ENCODE measurements at regions not wholly inside any gene's neighbourhood (a gene's known extent, or its start where the extent isn't known, plus 50 kb on each side); places are given as distances from the start of the nearest gene placed in this dataset.

- no peaks in the 10 kb centered on the region for H3K27me3 ChIP-seq (ENCODE audit: insufficient read depth, low read length)
- H3K79me2 ChIP-seq (ENCODE audit: insufficient read depth, low read length) = no peaks in the 10 kb centered on the region
- no peaks in the 10 kb centered on the region for H3F3A ChIP-seq (ENCODE audit: insufficient read depth, low read length)
- H3K4me3 ChIP-seq (ENCODE audit: low read depth, low read length, poor library complexity, severe bottlenecking) = no peak overlapping the region
- H2AFZ ChIP-seq (ENCODE audit: low read length) = no peak overlapping the region
- no peak overlapping the region for H3K4me2 ChIP-seq (ENCODE audit: low read length)
- H3K4me1 ChIP-seq (ENCODE audit: insufficient read depth, low read length, severe bottlenecking) = no peaks in the 10 kb centered on the region
- H3K9me2 ChIP-seq (ENCODE audit: low read depth, low read length) = no peaks in the 10 kb centered on the region
- TF ChIP-seq EZH2 (IDR thresholded peaks at IDR 0.05; ENCODE audit: borderline replicate concordance, low read length) (no peak), CTCF (IDR thresholded peaks at IDR 0.05; ENCODE audit: low read length) (no peak)
- no peaks in the 10 kb centered on the region for H3K9me3 ChIP-seq (ENCODE audit: low read length)
- no peak overlapping the region for H3K9ac ChIP-seq (ENCODE audit: low read length)
- H3K36me3 ChIP-seq (ENCODE audit: insufficient read depth, low read length) = no peaks in the 10 kb centered on the region
- no peaks in the 10 kb centered on the region for H4K20me1 ChIP-seq (ENCODE audit: insufficient read depth, low read length)
- no peak overlapping the region for H3K27ac ChIP-seq (ENCODE audit: low read depth, low read length, poor library complexity, severe bottlenecking)
Observed at GRCh38 chr2:15072836-15073235, 440.3 kb downstream of the LRATD1 start.

GRCh38 chr2:15073664-15074063 lies 441.1 kb downstream of the LRATD1 start:
- Histone ChIP-seq H3K9me3 (ENCODE audit: low read length) (no peaks in the 10 kb centered on the region), H3K9ac (ENCODE audit: low read length) (no peak overlapping the region), H3F3A (ENCODE audit: insufficient read depth, low read length) (no peaks in the 10 kb centered on the region), H3K79me2 (ENCODE audit: insufficient read depth, low read length) (no peaks in the 10 kb centered on the region), H3K27ac (ENCODE audit: low read depth, low read length, poor library complexity, severe bottlenecking) (no peak overlapping the region), H3K4me2 (ENCODE audit: low read length) (no peak overlapping the region), H4K20me1 (ENCODE audit: insufficient read depth, low read length) (no peaks in the 10 kb centered on the region), H3K4me3 (ENCODE audit: low read depth, low read length, poor library complexity, severe bottlenecking) (no peak overlapping the region), H3K36me3 (ENCODE audit: insufficient read depth, low read length) (no peaks in the 10 kb centered on the region), H2AFZ (ENCODE audit: low read length) (no peak overlapping the region), H3K27me3 (ENCODE audit: insufficient read depth, low read length) (no peaks in the 10 kb centered on the region), H3K9me2 (ENCODE audit: low read depth, low read length) (no peaks in the 10 kb centered on the region), H3K4me1 (ENCODE audit: insufficient read depth, low read length, severe bottlenecking) (no peaks in the 10 kb centered on the region)
- TF ChIP-seq CTCF (IDR thresholded peaks at IDR 0.05; ENCODE audit: low read length) (no peak), EZH2 (IDR thresholded peaks at IDR 0.05; ENCODE audit: borderline replicate concordance, low read length) (no peak)

GRCh38 chr2:15074319-15074718 lies 441.8 kb downstream of the LRATD1 start:
- H3K27ac ChIP-seq (ENCODE audit: low read depth, low read length, poor library complexity, severe bottlenecking) = no peak overlapping the region

More at GRCh38 chr2:15074319-15074718, 441.8 kb downstream of the LRATD1 start:
- Histone ChIP-seq H3K4me2 (ENCODE audit: low read length) (no peak overlapping the region), H3K9ac (ENCODE audit: low read length) (no peak overlapping the region), H3K27me3 (ENCODE audit: insufficient read depth, low read length) (no peaks in the 10 kb centered on the region), H3K36me3 (ENCODE audit: insufficient read depth, low read length) (no peaks in the 10 kb centered on the region), H3K79me2 (ENCODE audit: insufficient read depth, low read length) (no peaks in the 10 kb centered on the region), H3K4me1 (ENCODE audit: insufficient read depth, low read length, severe bottlenecking) (no peaks in the 10 kb centered on the region), H4K20me1 (ENCODE audit: insufficient read depth, low read length) (no peaks in the 10 kb centered on the region), H3K9me3 (ENCODE audit: low read length) (no peaks in the 10 kb centered on the region), H2AFZ (ENCODE audit: low read length) (no peak overlapping the region), H3K4me3 (ENCODE audit: low read depth, low read length, poor library complexity, severe bottlenecking) (no peak overlapping the region), H3K9me2 (ENCODE audit: low read depth, low read length) (no peaks in the 10 kb centered on the region), H3F3A (ENCODE audit: insufficient read depth, low read length) (no peaks in the 10 kb centered on the region)
- TF ChIP-seq CTCF (IDR thresholded peaks at IDR 0.05; ENCODE audit: low read length) (no peak), EZH2 (IDR thresholded peaks at IDR 0.05; ENCODE audit: borderline replicate concordance, low read length) (no peak)

Data from OCI-LY1 (cell line).